A673 (cell line): ENCODE measurements at regions not wholly inside any gene's neighbourhood (a gene's known extent, or its start where the extent isn't known, plus 50 kb on each side); places are given as distances from the start of the nearest gene placed in this dataset.

ENCODE experiments used
- CTCF ChIP-seq: fragments of 300-800, 200-600 bp; sonication (generic); conservative IDR thresholded peaks from 2 replicates; pipeline ENCODE4 v1.5.1; 2017; ENCODE audit warnings: low read depth, mild to moderate bottlenecking, antibody characterized with exemption, low read length, moderate library complexity, mixed read lengths
- EZH2 ChIP-seq: fragments of 200-600 bp; sonication (generic); IDR thresholded peaks from 2 replicates; pipeline ENCODE4 v1.6.1; 2017; ENCODE audit warnings: borderline replicate concordance, low read depth, mild to moderate bottlenecking, mixed read lengths, antibody characterized with exemption, low read length; ENCODE audit not compliant: poor library complexity, severe bottlenecking

DNA sequence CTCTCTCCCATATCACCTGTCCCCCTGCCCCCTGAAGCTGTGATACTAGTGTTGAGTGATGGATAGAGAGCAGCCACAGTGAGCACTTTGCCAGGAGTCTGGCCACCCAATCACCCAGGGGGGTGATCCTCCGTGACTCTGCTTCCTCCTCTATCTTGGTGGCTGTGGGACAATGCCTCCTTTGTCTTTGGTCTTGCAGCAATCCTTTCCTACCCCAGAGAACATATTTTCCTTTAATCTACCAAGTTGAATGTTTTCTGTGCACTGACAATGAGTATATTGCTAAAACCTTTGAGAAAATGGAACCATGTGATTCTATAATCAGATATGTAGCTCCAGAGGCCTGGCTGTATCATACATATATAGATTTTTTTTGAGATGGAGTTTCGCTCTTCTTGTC, 58.1 kb upstream of the HEPHL1 start:
- TF ChIP-seq CTCF (no peak), EZH2 (no peak)
